ENCODE measurements at regions not wholly inside any gene's neighbourhood (a gene's known extent, or its start where the extent isn't known, plus 50 kb on each side); places are given as distances from the start of the nearest gene placed in this dataset.

- no peaks in the 10 kb centered on the region for H3K36me3 ChIP-seq
- H3K27ac ChIP-seq: peak overlapping the region; percentile 29 to 95 (median 82)
- intact Hi-C loops (cut with DNase I; ENCODE audit: low total_unique reads): no loop called here
- H3K4me1 ChIP-seq: peaks cover 0 to 53% (median 29%) of the 10 kb centered on the region in 6 donors
- H3K9me3 ChIP-seq: peaks cover 0 to 24% (median 17%) of the 10 kb centered on the region in 8 donors
- no peak for TF ChIP-seq POLR2A (IDR thresholded peaks at IDR 0.05)
- no peak for TF ChIP-seq CTCF (IDR thresholded peaks at IDR 0.05 in 8 of 11, conservative IDR thresholded peaks at IDR 0.05 in 3 of 11)
- peak in 2 of 3 donors; percentile 42 to 77 for TF ChIP-seq POLR2AphosphoS5 (IDR thresholded peaks at IDR 0.05)
- H3K4me3 ChIP-seq: peak overlapping the region in 1 of 8 donors; percentile 60
- DNase-seq: no peak
- no peaks in the 10 kb centered on the region for H3K27me3 ChIP-seq (replicated peaks in 1 of 7)
- WGBS, 5 donors: 15 to 64% (median 43%) methylated on average over 1 of the region's 1 CpG
Observed at GRCh38 chr7:106418094-106418493, 133.3 kb upstream of the NAMPT start.

GRCh38 chr7:106417273-106417902 lies 132.6 kb upstream of the NAMPT start:
- WGBS, 5 donors: 50 to 73% (median 57%) methylated on average over 6 of the region's 6 CpGs
- intact Hi-C loops (cut with DNase I; ENCODE audit: low total_unique reads): no loop called here
- H3K4me3 ChIP-seq: peak overlapping the region in 1 of 8 donors; percentile 60

GRCh38 chr7:106416430-106416829 lies 131.6 kb upstream of the NAMPT start:
- Histone ChIP-seq H3K4me3 (no peak overlapping the region), H3K9me3 (peaks cover 0 to 24% (median 17%) of the 10 kb centered on the region in 8 donors), H3K27me3 (replicated peaks in 1 of 7) (no peaks in the 10 kb centered on the region), H3K27ac (peak overlapping the region in 2 of 8 donors; percentile 92 to 95), H3K4me1 (peaks cover 0 to 40% (median 21%) of the 10 kb centered on the region in 6 donors), H3K36me3 (no peaks in the 10 kb centered on the region)
- DNase-seq: no peak
- TF ChIP-seq CTCF (IDR thresholded peaks at IDR 0.05 in 8 of 11, conservative IDR thresholded peaks at IDR 0.05 in 3 of 11) (no peak), POLR2A (IDR thresholded peaks at IDR 0.05) (no peak), POLR2AphosphoS5 (IDR thresholded peaks at IDR 0.05) (no peak)
- intact Hi-C loops (cut with DNase I; ENCODE audit: low total_unique reads): no loop called here

More at GRCh38 chr7:106417273-106417902, 132.6 kb upstream of the NAMPT start:
- no peak for DNase-seq
- Histone ChIP-seq H3K27ac (peak overlapping the region in 7 of 8 donors; percentile 65 to 95 (median 86)), H3K9me3 (peaks cover 0 to 24% (median 17%) of the 10 kb centered on the region in 8 donors), H3K27me3 (replicated peaks in 1 of 7) (no peaks in the 10 kb centered on the region), H3K4me1 (peaks cover 0 to 47% (median 26%) of the 10 kb centered on the region in 6 donors), H3K36me3 (no peaks in the 10 kb centered on the region)
- TF ChIP-seq CTCF (IDR thresholded peaks at IDR 0.05 in 8 of 11, conservative IDR thresholded peaks at IDR 0.05 in 3 of 11) (no peak), POLR2AphosphoS5 (IDR thresholded peaks at IDR 0.05) (no peak), POLR2A (IDR thresholded peaks at IDR 0.05) (no peak)

GRCh38 chr7:106415433-106415832 lies 130.7 kb upstream of the NAMPT start:
- Histone ChIP-seq H3K27ac (peak overlapping the region in 2 of 8 donors; percentile 92 to 95), H3K4me3 (no peak overlapping the region), H3K36me3 (no peaks in the 10 kb centered on the region), H3K4me1 (peaks cover 0 to 30% (median 11%) of the 10 kb centered on the region in 6 donors), H3K9me3 (peaks cover 0 to 24% (median 17%) of the 10 kb centered on the region in 8 donors), H3K27me3 (replicated peaks in 1 of 7) (no peaks in the 10 kb centered on the region)
- TF ChIP-seq POLR2A (IDR thresholded peaks at IDR 0.05) (no peak), CTCF (IDR thresholded peaks at IDR 0.05 in 8 of 11, conservative IDR thresholded peaks at IDR 0.05 in 3 of 11) (no peak), POLR2AphosphoS5 (IDR thresholded peaks at IDR 0.05) (no peak)
- intact Hi-C loops (cut with DNase I; ENCODE audit: low total_unique reads): no loop called here
- no peak for DNase-seq

All from spleen (tissue), 11 donors.